GM18867 (cell line): ENCODE measurements at regions not wholly inside any gene's neighbourhood (a gene's known extent, or its start where the extent isn't known, plus 50 kb on each side); places are given as distances from the start of the nearest gene placed in this dataset.
A peak's percentile ranks its signal among the peaks of the same experiment; 100 is the strongest.
"Not testable (repeated sequence)": the region's sequence is repeated elsewhere in the genome, so short reads cannot be mapped to it uniquely, and the experiment has no call there.

Source experiments
- ATAC-seq: cut with Tn5 transposase; IDR thresholded peaks from one replicate; pipeline ENCODE4 v1.9.1; 2021; ENCODE audit warnings: mild to moderate bottlenecking, moderate library complexity; ENCODE audit not compliant: unreplicated experiment

DNA sequence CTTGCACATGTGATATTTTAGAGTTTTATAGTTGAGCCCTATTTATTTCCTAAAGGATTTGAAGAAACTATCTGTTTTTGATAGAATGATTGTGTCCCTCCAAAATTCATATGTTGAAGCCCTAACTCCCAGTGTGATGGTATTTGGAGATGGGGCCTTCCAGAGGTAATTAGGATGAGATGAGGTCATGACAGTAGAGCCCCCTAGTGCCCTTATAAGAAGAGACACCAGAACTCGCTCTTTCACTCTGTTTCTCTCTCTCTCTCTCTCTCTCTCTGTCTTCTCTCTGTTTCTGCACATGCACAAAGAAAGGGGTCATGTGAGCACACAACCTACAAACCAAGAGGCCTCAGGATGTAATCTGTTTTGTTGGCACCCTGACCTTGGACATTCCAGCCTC, 921.9 kb upstream of the DIAPH2 start:
- ATAC-seq, result no peak

DNA sequence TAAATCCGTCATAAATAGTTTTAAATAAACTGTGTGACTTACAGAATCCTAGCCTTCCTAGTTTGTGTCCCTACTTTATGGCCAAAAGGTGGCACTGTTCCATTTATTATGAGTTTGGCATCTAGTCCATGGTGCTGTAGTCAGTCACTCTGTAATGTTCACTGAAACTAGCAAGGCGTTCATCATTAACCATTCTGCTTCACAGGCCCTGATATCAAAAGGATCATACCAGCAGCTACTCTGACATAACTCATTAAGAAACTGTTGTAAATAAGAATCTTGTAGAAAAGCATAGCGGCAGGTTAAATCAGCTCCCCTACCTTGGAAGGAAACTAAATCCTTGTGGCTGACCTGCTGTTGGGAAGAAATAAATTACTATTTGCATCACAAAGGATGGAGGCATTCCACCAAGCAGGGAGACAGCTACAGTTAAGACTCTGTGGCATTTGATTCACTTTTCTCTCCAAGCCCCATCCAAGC, 919.6 kb upstream of the DIAPH2 start:
- peak; percentile 67 for ATAC-seq

DNA sequence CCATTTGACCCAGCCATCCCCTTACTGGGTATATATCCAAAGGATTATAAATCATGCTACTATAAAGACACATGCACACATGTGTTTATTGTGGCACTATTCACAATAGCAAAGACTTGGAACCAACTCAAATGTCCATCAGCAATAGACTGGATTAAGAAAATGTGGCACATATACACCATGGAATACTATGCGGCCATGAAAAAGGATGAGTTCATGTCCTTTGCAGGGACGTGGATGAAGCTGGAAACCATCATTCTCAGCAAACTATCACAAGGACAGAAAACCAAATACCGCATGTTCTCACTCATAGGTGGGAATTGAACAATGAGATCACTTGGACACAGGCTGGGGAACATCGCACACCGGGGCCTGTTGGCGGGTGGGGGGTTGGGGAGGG, 913.4 kb upstream of the DIAPH2 start:
- ATAC-seq, result not testable (repeated sequence)

DNA sequence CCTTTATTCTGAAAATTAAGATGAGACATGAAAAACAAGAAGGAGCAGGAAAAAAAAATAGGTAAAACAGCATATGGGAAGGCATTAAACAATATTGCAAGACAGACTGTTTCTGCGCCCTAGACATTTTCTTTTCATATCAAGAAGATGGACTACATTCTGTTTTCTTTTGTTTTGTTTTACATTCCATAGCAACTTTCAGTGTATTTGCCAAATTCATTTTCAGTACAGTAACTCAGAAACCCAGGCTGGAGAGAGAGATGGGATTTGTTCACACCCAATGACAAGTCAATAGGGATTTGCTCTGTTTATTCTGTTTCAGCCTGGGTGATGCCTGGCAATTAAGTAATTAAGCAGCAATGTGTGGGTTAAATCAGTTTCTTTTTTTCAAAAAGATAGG, 892.8 kb upstream of the DIAPH2 start:
- no peak for ATAC-seq

DNA sequence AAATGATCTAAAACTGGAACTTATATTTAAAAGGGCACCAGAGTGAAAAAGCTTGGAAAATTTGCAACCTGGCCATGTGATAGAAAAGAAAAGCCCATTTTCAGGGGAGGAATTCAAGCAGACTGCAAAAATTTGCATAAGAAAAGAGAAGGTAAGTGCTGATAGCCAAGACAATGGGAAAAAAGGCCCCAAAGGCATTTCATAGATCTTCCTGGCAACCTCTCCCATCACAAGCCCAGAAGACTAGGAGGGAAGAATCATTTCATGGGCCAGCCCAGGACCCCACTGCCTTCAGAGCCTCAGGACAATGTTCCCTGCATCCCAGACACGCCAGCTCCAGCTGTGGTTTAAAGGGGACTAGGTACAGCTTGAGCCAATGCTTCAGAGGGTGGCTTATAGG, 887.3 kb upstream of the DIAPH2 start:
- ATAC-seq, result no peak

DNA sequence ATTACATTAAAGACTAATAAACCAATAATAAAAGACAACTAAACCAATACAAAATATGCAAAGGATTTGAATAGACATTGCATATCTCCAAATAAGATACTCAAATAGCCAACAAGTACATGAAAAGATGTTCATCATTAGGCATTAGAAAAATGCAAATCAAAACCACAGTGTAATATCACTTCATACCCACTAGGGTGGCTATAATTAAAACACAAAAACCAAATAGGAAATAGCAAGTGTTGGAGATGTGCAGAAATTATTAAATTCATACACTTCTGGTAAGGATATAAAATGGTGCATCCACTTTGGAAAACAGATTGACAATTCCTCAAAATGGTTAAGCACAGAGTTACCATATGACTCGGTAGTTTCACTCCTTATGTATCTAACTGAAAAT, 860.8 kb upstream of the DIAPH2 start:
- ATAC-seq, result no peak

DNA sequence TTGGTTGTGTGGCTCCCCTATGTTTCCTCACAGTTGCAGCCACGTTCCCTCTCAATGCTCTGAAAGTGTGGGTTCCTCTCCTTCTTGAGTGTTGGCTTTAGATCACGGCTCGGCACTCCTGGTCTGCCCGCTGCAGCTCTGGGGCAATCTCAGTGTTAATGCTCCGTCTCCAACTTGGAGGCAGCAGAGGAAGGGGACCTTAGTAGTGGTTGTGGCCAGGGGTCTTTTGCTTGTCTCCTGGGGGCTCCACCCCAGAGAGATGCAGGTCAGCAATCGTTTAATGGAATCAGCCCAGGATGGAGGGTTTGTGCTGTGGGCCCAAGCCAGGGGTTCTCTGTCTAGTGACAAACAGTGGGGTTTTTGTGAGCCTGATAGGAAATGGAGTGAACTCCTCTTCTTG, 849.4 kb upstream of the DIAPH2 start:
- no peak for ATAC-seq

DNA sequence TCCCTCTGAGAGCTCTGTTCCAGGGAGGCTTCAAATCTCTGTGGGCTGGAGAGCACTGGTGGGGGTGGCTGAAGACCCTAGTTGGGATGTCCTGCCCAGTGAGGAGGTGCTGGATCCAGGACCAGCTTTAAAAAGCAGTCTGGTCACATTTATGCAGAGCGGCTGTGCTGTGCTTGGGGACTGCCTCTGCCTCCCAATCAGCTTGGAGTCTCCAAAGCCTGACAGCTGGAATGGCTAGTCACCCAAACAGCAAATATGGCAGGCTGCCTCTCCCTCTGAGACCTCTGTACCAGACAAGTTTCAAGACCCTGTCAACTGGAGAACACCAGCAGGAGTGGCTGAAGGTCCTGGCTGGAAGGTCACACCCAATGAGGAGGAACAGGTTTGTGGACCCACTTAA, 848.1 kb upstream of the DIAPH2 start:
- no peak for ATAC-seq

DNA sequence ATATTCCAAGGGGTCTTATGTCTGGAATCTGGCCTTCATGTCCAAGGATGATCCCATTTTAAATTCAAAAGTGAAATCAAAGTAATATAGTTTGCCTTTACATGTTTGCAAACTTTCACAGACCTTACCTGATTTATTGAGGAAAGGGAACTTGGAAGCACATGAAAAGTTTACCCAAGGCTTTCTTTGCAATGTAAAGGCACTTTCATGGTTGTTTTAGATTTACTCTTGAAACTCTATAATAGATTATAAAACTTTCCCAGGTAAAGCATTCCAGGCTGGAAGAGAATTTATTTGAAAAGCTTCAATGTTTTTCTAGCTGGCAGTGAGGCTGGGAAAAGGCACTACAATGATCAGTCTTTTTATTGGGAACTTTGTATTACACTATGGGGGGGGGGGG, 842.8 kb upstream of the DIAPH2 start:
- ATAC-seq, result no peak

DNA sequence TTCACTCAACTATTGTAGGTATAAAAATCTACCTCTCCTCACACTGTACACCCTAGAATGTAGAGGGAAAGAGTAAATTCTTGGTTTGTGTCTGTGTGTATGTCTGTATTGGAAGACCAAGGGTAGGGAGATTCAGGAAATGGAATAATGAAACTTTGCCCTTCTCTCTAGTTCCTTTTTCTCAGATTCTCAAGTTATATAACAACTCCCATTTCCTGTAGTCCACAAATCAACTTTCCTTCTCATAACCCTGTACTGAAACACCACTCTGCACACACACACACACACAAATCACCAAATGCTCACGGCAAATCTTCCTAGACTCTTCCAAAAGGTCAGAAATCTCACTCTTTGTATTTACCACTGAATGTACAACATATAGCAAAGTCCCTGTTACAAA, 824.5 kb upstream of the DIAPH2 start:
- no peak for ATAC-seq

DNA sequence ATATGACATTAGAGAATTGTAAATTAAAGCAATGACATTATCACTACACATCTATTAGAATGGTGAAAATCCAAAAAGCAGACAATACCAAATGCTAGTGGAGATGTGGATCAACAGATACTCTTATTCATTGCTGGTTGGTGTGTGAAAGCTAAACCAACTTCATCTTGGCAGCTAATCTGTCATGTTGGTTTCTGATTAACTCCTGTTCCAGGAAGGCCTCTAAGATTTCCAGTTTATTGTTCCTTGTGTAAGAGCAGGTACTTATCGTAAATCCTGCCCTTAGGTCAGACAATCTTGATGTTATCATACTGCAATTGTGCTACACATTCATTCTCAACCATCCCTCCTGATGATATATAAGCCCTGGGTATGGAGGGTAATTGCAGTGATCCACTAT, 809.0 kb upstream of the DIAPH2 start:
- ATAC-seq, result no peak

DNA sequence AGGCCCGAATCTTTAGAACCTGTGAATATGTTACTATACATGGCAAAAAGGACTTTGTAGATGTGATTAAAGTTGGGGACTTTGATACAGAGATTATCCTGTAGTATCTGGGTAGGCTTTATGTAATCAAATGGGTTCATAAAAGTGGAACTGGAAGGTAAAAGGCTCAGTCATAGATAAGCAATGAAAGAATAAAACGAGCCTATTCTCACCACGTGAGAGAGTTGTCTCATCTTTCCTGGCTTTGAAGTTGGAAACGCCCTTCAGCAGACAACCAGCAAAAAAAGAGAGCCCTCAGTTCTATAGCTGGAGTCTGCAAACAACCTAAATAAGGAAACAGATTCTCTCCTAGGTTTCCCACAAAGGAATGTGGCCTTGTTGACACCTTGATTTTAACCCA, 805.8 kb upstream of the DIAPH2 start:
- no peak for ATAC-seq

DNA sequence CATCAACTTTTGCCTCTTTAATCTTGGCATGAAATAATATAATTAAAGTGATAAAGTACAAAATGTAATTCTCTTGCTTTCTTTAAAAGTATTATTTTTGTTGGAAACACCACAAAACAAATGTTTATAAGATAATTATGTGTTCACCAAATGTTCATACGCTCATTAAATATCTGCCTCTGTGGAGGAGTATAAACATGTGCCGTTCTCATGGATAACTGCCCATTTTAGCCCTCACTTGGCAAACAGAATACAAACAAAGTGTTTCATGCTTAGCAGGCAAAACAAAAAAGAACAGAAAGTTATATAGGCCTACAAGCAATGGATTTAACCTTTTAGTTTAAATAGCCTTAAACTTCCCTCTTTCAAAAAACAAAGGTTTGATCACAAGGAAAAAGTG, 800.5 kb upstream of the DIAPH2 start:
- ATAC-seq, result no peak

DNA sequence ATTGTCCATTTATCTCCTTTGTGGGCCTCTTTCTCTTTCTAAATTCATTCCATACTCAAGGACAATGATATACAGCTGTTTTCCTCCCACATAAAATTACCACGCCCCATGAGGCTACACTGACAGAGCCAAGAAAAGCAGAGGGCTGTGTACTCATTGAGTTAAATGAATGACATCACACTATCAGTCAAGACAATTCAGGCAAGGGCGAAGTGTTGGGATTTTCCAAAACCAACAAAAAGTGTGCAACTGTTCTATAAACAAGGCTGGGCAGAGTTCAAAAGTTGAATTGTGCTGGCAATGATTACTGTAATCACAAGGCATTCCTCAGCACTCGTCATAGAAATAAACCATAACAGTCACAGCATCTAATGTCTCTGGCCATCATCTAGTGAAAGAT, 799.6 kb upstream of the DIAPH2 start:
- no peak for ATAC-seq

DNA sequence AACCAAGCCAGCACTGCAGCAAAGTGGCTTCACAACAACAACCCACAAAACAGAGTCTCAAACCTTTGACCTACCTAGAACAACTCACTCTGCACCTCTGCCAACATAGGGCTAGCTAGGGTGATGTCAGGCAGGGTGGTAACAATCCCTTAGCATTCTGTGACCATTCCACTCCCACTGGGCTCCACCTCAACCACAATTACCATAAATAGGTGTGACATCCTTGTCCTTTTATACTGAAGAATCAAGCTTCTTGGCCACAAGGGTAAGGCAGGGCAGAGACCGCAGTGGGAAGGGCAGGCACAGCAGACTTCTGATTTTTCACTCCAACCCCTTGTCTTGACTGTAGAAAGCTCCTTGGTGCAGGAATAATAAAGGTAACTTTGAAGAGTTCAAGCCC, 795.4 kb upstream of the DIAPH2 start:
- no peak for ATAC-seq

DNA sequence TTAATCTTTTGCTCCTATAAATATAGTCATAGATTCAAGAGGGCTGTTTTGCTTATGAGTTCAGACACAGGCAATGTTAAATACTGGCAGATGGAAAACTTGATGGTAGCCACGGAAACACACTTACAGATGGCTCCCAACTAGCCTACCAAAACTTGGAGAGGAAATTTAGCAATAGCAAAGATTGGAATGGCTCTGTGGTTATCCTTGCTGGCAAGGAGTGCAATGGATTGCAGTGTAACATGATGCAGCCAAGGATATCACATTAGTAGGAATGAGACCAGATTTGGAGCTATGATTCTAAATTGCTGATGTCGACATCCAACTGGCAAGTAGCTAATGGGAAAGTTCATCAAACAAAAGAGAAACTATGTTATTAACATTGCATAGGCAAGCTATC, 791.0 kb upstream of the DIAPH2 start:
- no peak for ATAC-seq

DNA sequence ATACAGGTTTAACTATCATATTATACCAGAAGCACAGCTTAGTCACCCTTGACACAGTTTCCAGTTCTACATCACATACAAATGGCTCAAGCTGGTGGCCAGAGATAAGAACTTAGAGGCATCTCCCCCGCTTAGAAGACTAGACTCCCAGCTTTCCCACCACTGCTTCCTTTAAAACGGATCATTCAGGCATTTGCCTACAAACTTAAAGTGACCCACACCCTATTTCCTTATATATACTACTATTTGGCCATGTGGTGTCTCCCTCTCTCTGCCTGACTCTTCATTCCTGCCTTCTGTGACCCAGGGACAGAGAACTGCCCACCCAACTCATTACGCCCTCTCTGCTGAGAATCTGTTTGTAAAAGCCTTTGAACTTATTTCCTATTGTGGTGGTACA, 781.2 kb upstream of the DIAPH2 start:
- ATAC-seq, result no peak

DNA sequence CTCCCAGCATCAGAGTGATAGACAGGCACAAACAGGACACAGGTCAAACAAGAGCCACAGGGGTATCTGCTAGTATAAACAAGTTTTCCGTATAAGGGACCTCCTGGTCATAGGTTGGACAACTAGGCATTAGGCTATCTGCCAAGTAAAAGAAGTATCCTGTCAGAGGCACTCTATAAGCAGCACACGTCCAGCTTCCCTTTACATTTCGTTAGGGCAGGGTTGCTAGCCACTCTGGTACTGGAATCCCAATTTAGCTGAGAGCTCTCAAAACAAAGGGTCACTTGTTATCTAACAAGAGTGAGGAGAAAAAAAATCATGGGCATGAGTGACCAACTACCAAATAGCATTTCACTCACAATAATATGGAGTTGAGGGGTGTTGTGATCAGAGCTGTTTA, 780.7 kb upstream of the DIAPH2 start:
- ATAC-seq, result no peak

DNA sequence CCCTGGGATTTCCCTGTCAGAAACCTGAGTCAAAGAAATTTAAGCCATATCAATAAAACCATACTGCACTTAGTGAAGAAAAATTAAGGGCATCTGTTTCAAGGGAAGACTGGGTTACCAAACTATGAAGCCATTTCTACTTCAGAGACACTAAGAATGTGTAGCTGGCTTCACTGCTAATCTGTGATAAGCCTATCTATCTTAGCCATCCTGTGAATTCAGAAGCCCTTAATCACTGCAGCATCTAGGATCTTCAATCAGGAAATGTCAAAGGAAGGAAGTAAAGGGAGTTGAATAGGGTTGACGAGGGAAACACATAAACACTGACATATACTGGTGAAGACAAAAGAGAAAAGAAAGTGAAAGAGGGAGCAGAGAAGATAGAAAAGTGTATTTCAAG, 777.6 kb upstream of the DIAPH2 start:
- no peak for ATAC-seq

DNA sequence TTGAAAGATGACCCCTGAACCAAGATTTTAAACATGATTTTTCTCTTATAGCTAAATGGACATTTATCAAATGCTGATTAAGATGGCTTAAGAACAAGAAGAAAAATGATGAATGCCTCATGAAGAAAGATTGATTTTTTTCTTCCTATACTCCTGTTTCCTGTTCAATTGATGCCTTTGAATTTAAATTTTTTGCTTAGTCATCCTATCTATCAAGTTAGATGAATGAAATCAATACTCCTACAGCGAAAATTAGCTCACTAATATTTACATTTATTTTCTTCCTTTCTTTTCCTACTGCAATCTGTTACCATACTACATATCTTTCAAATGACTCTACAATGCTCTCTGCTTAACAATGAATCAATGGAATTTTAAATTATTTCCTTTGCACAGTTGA, 773.6 kb upstream of the DIAPH2 start:
- ATAC-seq, result no peak

DNA sequence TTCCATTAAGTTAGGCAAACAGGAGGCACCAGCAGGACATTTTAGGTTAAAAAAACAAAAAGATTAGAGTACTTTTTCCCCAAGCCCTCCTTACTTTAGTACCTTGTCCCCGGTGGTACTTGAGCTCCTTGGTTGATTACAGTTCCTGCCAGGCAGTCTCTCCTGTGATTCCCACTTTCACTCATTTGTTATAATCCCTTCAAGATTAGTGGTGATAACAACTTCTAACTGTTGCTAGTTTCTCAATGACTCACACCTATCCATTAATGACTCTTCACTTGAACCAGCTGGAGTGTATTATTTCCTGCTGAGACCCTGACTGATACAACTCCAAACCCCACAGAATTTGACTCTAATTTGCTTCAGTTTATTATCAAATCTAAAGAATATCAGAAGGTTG, 765.0 kb upstream of the DIAPH2 start:
- ATAC-seq, result no peak

DNA sequence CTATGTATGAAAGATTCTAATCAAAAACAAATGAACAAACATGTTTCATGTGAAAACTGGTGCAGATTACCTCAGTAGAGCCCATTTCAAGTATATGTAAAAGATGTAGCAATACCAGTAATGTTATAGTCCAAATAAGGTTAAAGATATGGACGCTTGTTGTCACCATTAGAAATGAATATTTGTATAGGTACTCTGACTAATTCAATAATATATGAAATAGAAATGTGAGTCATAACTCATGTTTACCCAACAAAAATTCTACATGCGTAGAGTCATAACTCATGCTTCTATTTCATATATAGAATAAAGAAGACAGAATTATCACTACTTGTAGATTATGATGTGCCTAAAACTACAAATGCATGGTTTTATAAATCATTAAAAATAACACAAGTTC, 739.1 kb upstream of the DIAPH2 start:
- ATAC-seq, result no peak

DNA sequence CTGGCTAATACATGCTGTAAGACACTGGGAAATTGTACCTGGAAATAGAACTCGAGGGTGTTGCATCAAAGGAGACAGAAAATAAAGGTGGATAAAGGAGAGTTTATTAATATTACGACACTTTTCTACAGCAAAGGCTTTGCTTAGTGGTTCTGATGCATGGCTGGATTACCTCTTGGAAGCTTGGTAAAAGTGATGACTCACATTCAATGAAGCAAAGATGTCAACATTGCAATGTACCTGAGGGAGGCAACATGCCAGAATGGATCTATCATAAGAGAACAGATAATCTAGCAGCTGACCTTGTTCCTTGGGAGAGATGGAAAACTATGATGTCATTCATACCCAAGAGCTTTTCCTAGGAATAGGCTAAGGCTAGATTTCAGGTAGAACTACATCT, 735.1 kb upstream of the DIAPH2 start:
- no peak for ATAC-seq

DNA sequence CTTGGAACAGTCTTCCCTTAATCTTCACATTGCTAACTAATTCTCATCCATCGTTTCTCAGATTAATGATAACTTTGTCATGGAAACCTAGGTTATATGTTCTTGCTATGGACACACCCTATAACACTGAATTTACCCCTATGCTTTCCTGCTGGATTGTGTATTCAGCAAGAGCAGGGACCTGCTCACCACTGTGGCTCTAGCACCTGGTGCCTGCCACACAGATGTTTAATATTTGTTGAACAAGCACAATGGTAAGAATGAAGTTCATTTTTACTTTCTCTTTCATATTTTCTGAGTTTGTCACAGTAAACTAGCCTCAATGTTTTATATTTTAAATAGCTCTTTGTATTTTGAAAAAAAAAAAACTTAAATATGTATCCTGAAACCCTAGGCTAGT, 734.0 kb upstream of the DIAPH2 start:
- ATAC-seq, result no peak
